ENCODE measurements at regions not wholly inside any gene's neighbourhood (a gene's known extent, or its start where the extent isn't known, plus 50 kb on each side); places are given as distances from the start of the nearest gene placed in this dataset.
"Not testable (repeated sequence)": the region's sequence is repeated elsewhere in the genome, so short reads cannot be mapped to it uniquely, and the experiment has no call there.

- no peak for DNase-seq
These were observed 283.0 kb upstream of the IZUMO3 start for GRCh38 chr9:24828687-24829086.

- no peak for DNase-seq
These were observed 278.9 kb upstream of the IZUMO3 start for GRCh38 chr9:24824607-24825006.

GRCh38 chr9:24820196-24820595 lies 274.5 kb upstream of the IZUMO3 start:
- DNase-seq, result no peak

- no peak for DNase-seq
These were observed 272.1 kb upstream of the IZUMO3 start for GRCh38 chr9:24817756-24818155.

DNA sequence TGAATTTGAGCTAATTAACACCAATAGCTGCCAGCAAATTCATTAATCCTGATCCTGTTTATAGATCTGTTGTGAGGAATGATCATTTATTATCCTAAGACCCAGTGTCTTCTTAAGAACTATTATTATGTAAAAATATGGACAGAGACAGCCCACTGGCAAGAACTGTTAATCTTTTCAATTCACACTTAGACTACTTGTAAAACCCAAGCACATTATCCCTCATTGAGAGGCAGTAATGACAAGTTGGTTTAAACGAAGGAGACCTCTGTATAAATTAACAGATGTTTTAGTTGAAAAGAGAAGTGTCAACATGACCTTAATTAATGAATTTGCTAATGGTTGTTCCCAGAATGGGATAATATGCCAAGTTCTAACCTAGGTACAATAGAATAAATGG lies 270.3 kb upstream of the IZUMO3 start:
- no peak for DNase-seq

DNA sequence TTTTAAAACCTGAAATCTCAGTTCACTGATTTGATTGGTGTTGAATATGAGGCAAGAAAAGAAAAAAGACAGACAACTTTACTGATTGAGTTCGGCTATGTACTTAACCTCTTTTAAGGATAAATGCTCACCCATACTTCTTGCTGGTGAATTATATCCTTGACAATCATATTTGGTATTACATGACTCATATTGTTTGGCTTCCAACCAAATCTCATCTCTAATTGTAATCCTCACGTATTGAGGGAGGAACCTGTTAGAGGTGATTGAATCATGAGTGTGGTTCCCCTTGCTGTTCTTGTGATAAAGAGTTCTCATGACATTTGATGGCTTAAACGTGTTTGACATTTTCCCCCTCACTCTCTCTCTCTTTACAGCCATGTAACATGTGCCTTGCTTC lies 255.6 kb upstream of the IZUMO3 start:
- no peak for DNase-seq

DNA sequence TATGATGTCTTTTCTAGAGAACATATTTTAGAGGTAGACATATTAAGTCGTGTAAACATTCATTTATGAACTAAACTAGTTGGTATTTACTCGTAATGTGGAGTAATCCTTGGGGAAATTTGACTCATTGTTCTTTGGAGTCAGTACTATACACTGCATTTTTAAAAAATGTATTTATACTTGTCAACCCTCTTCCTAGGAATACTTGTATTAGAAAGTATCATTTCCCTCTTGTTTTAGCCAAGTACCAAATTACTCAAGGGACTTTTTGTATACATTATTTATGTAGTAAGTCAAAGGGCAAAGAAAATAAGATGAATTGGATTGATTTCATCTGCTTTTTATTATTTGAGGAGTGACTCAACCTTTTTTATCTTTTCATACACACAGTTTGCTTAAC lies 248.1 kb upstream of the IZUMO3 start:
- DNase-seq, result no peak

DNA sequence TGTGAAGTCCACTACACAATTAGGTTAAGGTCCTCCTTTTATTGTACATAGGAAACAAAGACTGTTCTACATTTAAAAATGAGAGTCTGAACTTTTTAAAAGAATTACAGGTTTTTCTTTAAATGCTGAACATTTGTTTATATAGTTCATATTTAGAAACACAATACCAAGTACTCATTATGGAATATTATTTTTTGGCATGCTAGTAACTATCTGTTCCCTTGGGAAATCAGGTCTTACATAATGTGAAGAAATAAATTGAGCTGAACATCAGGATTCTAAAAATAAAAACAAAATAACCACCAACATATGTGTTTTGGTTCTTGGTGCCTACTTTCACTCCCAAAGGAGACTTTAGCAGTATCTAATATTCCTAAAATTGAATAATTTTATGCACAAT lies 230.5 kb upstream of the IZUMO3 start:
- no peak for DNase-seq

DNA sequence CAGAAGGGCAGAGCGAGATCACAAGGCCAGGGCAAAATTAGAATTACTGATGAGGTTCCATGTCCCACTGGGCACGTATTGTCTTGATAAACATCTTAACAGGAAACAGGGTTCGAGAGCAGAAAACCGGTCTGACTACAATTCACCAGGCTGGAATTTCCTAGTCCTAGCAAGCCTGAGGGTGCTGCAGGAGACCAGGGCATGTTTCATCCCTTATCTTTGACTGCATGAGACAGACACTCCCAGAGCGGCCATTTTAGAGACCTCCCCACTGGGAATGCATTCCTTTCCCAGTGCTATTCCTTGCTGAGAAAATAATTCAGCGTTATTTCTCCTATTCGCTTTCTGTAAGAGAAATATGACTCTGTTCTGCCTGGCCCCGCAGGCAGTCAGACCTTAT lies 228.5 kb upstream of the IZUMO3 start:
- DNase-seq, result not testable (repeated sequence)

DNA sequence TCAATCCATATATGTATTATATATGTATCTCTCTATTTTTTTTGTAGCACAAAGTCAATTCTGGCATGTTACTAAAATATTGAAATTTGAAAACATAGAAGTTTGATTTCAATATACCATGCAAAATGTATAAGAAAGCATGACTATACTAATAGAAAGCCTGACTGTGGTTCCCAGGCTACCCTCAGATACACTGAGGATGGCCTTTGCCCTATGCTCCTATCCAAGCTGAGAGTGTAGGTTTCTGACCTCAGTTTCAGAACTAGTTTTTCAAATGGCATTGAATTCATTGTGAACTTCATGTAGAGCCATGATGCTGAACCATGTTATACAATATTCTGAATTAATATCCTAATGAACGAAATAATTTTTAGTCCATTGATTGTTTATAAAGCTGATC lies 220.4 kb upstream of the IZUMO3 start:
- DNase-seq, result no peak

GRCh38 chr9:24765025-24765756 lies 219.5 kb upstream of the IZUMO3 start:
- DNase-seq, result no peak

DNA sequence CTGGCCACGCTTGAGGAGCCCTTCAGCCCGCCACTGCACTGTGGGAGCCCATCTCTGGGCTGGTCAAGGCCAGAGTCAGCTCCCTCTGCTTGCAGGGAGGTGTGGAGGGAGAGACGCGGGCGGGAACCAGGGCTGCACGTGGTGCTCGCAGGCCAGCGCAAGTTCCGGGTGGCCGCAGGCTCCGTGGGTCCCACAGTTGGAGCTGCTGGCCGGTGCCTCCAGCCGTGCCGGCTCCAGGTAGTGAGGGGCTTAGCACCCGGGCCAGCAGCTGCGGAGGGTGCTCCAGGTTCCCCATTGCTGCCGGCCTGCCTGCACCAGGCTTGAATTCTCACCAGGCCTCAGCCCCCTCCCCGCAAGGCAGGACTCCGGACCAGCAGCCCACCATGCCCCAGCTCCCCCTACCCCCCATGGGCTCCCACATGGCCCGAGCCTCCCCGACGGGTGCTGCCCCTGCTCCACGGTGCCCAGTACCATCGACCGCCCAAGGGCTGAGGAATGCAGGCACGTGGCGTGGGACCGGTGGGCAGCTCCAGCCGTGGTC lies 192.8 kb upstream of the IZUMO3 start:
- DNase-seq, result no peak

GRCh38 chr9:24731754-24732153 lies 186.1 kb upstream of the IZUMO3 start:
- DNase-seq, result no peak

DNA sequence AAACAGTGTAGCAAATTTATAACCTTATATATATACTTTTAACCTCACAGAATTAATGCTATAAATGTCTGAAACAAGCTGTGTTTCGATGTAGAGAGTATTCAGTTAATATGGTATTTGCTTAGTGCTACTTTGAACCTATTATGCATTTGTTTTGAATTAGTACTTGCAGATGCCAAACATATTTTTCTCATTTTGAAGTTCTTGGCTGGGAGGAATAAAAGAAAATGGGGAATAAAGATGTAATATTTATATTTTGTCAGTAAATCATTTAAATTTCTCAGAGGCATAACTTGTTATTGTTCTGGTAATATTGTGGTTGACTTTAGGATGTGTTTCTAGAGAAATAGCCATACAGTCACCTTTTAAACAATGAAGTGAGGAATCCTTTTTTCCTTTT lies 175.9 kb upstream of the IZUMO3 start:
- DNase-seq, result no peak

GRCh38 chr9:24712206-24712605 lies 166.5 kb upstream of the IZUMO3 start:
- DNase-seq, result no peak

GRCh38 chr9:24708814-24709213 lies 163.1 kb upstream of the IZUMO3 start:
- DNase-seq, result no peak

- DNase-seq, result no peak
These were observed 153.3 kb upstream of the IZUMO3 start for GRCh38 chr9:24698881-24699518.

DNA sequence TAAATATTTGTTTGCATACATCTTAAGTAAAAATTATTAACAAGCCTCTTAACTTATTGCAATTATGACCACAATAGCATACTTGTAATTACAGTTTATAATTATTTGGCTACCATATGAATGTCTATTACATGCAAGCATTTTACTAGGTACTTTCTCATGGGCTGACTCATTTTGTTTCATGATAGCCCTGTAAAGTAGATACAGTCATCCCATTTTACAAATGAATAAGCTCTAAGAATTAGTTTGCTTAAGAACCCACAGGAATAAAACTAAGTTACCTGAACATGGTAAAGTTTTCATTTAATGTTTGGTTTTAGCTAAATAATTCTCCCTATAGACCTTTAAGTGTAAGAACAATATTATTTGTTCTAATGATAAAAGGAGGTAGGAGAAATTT lies 126.6 kb upstream of the IZUMO3 start:
- DNase-seq, result no peak

DNA sequence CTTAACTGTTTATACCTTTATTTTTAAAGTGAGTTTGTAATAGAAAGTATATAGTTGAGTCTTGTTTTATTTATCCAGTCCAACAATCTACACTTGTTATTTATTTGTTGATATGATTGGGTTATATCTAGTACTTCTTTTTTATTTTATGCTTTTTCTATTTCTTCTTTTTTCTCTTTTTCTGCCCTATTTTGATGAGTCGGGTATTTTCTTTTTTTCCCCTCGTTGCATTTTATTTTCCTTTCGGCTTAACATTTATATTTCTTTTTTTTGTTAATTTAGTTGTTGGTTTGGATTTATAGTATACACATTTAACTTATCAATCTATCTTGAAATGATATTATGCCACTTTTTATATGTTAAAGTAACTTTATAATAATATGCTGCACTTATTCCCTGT lies 111.7 kb upstream of the IZUMO3 start:
- no peak for DNase-seq

DNA sequence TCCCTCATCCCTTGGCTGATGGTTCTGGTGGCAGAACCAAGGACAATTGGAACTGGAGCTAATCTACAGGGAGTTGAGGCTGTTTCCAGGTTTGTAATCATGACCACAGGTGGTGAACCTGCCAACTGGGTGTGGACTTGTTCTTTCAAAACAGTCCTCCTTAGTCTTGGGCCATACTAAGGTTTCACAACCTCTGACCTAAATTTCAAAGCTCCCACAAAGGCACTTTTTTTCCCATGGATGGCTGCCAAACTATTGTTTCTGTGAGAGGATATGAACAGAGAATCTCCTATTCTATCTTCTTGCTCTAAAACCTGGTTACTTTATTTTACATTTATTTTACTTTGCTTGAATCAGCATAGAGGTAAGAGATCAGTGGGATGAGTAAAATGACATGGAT lies 106.5 kb upstream of the IZUMO3 start:
- no peak for DNase-seq

- not testable (repeated sequence) for DNase-seq
These were observed 83.1 kb upstream of the IZUMO3 start for GRCh38 chr9:24628809-24629208.

DNA sequence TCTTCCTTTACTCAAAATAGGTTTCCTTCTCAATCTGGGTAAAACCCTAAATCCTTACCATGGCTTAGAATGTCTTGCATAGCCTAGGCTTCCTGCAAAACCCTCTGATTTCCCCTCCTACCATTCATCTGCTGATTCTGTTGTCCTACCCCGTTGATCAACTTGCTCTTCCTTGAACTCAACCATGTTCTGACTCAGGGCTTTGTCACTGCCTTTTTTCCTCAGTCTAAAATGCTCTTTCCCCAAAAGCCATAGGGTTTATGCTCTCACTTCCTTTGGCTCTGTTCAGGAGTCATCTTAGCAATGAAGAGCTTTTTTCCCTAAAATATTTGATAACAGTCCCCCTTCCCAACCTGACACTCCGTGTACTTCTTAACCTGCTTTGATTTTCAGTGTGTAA lies 79.4 kb upstream of the IZUMO3 start:
- DNase-seq, result no peak

DNA sequence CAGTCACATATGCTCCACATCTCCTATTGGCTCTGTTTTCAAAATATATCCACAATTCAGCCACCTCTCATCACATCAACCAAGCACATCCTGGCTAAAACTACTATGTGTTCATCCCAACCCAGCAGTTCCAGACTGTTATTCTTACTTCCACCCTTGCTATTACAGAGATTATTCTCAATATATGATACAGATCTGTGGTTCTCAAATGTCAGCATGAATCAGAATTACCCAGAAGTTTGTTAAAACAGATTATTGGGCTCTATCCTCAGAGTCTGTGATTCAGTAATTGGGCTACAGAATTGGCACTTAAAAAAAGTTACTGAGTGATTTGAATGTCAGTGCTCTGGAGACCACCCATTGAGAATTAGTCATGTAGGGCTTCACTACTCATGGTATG lies 78.8 kb upstream of the IZUMO3 start:
- no peak for DNase-seq

GRCh38 chr9:24620741-24621140 lies 75.0 kb upstream of the IZUMO3 start:
- DNase-seq, result no peak

DNA sequence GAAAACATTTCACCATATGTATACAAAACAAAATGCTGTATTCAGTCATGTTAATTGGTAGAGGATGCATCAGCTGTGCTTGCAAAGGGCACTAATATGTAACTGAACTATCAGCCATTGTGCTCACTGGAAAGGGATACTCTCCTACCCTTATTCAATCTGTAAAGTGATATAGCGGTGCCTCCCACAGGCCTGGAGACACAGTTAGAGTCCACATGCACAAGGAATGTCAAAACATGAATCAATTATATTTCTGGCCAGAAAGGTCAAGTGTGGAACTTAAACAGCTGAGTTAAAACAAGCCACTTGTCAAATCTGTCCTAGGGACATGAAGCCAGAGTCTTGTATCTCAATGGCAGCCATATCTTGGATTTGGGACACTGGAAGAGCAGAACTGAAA lies 71.2 kb upstream of the IZUMO3 start:
- no peak for DNase-seq
